Fibroblast of lung (primary cell): ENCODE measurements at regions not wholly inside any gene's neighbourhood (a gene's known extent, or its start where the extent isn't known, plus 50 kb on each side); places are given as distances from the start of the nearest gene placed in this dataset.

ENCODE experiments used
- DNase-seq, 2 donors: peaks; one replicate each; pipeline versions ENCODE4 v3.0.0 to v3.0.0-alpha.2; 2010; ENCODE audit warnings: low read depth in 2 of 2
- H2AFZ ChIP-seq: 2 replicates; pipeline ENCODE4 v1.5.1; 2012; ENCODE audit warnings: low read length, control low read depth, inconsistent platforms
- H3K27ac ChIP-seq: 2 replicates; pipeline ENCODE4 v1.5.1; 2011; ENCODE audit warnings: low read length, control low read depth; ENCODE audit not compliant: insufficient read depth
- H3K27me3 ChIP-seq: 2 replicates; pipeline ENCODE4 v1.5.1; 2011; ENCODE audit warnings: mild to moderate bottlenecking, low read length; ENCODE audit not compliant: control insufficient read depth, insufficient read depth
- H3K36me3 ChIP-seq: 2 replicates; pipeline ENCODE4 v1.5.1; 2011; ENCODE audit warnings: low read length; ENCODE audit not compliant: control insufficient read depth, insufficient read depth
- H3K4me1 ChIP-seq: 2 replicates; pipeline ENCODE4 v1.5.1; 2011; ENCODE audit warnings: low read length; ENCODE audit not compliant: control insufficient read depth, insufficient read depth; ENCODE audit errors: extremely low read depth
- H3K4me2 ChIP-seq: 2 replicates; pipeline ENCODE4 v1.5.1; 2011; ENCODE audit warnings: low read length, control low read depth; ENCODE audit not compliant: insufficient read depth; ENCODE audit errors: extremely low read depth
- H3K4me3 ChIP-seq, 4 experiments: fragments of 200-600 bp in 1 of 4; sonication (generic) in 1 of 4; replicated peaks in 1 of 4; 2 replicates each; pipeline ENCODE4 v1.5.1; 2011 to 2016; ENCODE audit warnings: low read length in 4 of 4, low read depth in 3 of 4, mild to moderate bottlenecking in 3 of 4, control low read depth in 2 of 4, inconsistent platforms in 1 of 4, mixed read lengths in 1 of 4; ENCODE audit not compliant: insufficient read depth in 1 of 4; ENCODE audit errors: control extremely low read depth in 1 of 4
- H3K79me2 ChIP-seq: 2 replicates; pipeline ENCODE4 v1.5.1; 2012; ENCODE audit warnings: mild to moderate bottlenecking, low read length, inconsistent platforms; ENCODE audit not compliant: control insufficient read depth, insufficient read depth
- H3K9ac ChIP-seq: 2 replicates; pipeline ENCODE4 v1.5.1; 2011; ENCODE audit warnings: mild to moderate bottlenecking, low read length, control low read depth; ENCODE audit not compliant: insufficient read depth
- H3K9me3 ChIP-seq: 2 replicates; pipeline ENCODE4 v1.5.1; 2012; ENCODE audit warnings: low read depth, low read length; ENCODE audit not compliant: control insufficient read depth, insufficient read depth
- H4K20me1 ChIP-seq: 2 replicates; pipeline ENCODE4 v1.5.1; 2011; ENCODE audit warnings: low read length; ENCODE audit not compliant: control insufficient read depth, insufficient read depth; ENCODE audit errors: extremely low read depth
- EZH2 ChIP-seq: IDR thresholded peaks from 2 replicates; pipeline ENCODE4 v1.5.1; 2012; ENCODE audit warnings: low read length, control low read depth, mild to moderate bottlenecking; ENCODE audit errors: missing control alignments
- TF ChIP-seq, protein P1 (sequence below), 2 donors: IDR thresholded peaks in 1 of 2; conservative IDR thresholded peaks in 1 of 2; 1 replicate in 1 of 2; 2 replicates in 1 of 2; pipeline ENCODE4 v1.5.1; 2011 to 2012; ENCODE audit warnings: low read length in 2 of 2, control low read depth in 1 of 2, inconsistent platforms in 1 of 2, low read depth in 1 of 2, mild to moderate bottlenecking in 1 of 2

DNA sequence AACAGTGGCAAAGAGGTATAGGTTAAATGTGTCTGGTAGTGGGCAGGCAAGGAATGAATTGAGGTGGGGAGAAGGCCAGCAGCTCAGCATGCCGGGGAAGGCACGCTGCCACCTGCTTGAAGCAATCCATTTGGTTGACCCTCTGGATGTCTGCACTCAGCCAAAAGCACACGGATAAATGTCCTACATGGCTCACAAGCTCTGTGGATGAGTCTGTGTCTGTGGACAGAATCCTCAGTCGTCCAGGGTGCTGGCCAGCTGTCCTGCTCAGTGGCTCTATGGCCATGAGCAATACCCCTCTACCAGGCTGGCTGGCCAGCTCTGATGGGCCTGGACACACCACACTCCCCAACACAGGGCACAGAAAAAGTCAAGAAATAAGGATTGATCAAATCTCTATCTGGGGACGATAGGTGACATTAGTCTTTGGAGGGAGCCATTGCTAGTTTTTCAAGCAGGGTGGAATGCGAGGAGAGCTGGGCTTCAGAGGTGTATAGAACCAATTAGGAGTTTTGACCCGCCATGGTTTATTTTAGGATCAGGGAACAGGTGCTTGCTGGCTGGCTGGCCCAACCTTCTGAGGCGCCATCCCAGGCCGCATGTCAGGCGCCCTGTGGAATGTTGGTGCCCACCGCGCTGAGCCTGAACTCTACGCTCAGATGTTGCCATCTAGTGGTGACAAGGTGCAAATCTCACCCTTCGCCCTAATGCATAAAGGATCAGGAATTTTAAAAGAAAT is 493.4 kb downstream of the TNS3 start:
- peak; percentile 53 to 71 for DNase-seq
- Histone ChIP-seq H3K36me3 (no peaks in the 10 kb centered on the region), H3K4me1 (peaks cover 4% of the 10 kb centered on the region), H3K9me3 (no peaks in the 10 kb centered on the region), H3K79me2 (no peaks in the 10 kb centered on the region), H3K4me3 (no peak overlapping the region), H3K9ac (no peak overlapping the region), H3K27ac (no peak overlapping the region), H3K4me2 (no peak overlapping the region), H4K20me1 (no peaks in the 10 kb centered on the region), H3K27me3 (no peaks in the 10 kb centered on the region), H2AFZ (no peak overlapping the region)
- TF ChIP-seq, protein P1, sequence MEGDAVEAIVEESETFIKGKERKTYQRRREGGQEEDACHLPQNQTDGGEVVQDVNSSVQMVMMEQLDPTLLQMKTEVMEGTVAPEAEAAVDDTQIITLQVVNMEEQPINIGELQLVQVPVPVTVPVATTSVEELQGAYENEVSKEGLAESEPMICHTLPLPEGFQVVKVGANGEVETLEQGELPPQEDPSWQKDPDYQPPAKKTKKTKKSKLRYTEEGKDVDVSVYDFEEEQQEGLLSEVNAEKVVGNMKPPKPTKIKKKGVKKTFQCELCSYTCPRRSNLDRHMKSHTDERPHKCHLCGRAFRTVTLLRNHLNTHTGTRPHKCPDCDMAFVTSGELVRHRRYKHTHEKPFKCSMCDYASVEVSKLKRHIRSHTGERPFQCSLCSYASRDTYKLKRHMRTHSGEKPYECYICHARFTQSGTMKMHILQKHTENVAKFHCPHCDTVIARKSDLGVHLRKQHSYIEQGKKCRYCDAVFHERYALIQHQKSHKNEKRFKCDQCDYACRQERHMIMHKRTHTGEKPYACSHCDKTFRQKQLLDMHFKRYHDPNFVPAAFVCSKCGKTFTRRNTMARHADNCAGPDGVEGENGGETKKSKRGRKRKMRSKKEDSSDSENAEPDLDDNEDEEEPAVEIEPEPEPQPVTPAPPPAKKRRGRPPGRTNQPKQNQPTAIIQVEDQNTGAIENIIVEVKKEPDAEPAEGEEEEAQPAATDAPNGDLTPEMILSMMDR (conservative IDR thresholded peaks at IDR 0.05 in 1 of 2, IDR thresholded peaks at IDR 0.05 in 1 of 2; ENCODE audit: low read depth in 1 of 2, low read length in 2 of 2) = peak; percentile 81 to 82
- no peak for TF ChIP-seq EZH2

DNA sequence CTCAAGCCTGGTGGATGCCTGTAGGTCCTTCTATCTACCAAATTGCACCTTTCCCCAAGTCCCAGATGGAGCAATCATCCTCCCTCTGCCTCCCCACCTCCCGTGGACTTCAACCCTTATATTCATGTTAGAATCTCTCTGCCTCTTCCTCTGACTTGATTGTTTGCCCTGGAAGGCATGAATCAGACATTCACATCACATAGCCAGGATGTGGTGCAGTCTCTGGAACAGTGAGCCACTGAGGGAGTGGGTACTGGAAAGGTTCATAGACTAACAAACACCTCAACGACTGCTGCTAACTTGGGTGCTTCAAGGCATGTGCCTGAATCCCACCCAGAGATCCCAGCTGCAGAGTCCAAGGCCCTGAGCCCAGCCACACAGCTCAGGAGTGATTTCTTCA is 494.0 kb downstream of the TNS3 start:
- Histone ChIP-seq H4K20me1 (no peaks in the 10 kb centered on the region), H3K4me2 (no peak overlapping the region), H3K9me3 (no peaks in the 10 kb centered on the region), H3K79me2 (no peaks in the 10 kb centered on the region), H2AFZ (no peak overlapping the region), H3K27me3 (no peaks in the 10 kb centered on the region), H3K4me3 (no peak overlapping the region), H3K9ac (no peak overlapping the region), H3K27ac (no peak overlapping the region), H3K36me3 (no peaks in the 10 kb centered on the region), H3K4me1 (peaks cover 4% of the 10 kb centered on the region)
- TF ChIP-seq EZH2 = no peak
- TF ChIP-seq, protein P1 (conservative IDR thresholded peaks at IDR 0.05 in 1 of 2, IDR thresholded peaks at IDR 0.05 in 1 of 2; ENCODE audit: low read depth in 1 of 2, low read length in 2 of 2) = no peak
- DNase-seq = peak in 1 of 2 donors; percentile 65

DNA sequence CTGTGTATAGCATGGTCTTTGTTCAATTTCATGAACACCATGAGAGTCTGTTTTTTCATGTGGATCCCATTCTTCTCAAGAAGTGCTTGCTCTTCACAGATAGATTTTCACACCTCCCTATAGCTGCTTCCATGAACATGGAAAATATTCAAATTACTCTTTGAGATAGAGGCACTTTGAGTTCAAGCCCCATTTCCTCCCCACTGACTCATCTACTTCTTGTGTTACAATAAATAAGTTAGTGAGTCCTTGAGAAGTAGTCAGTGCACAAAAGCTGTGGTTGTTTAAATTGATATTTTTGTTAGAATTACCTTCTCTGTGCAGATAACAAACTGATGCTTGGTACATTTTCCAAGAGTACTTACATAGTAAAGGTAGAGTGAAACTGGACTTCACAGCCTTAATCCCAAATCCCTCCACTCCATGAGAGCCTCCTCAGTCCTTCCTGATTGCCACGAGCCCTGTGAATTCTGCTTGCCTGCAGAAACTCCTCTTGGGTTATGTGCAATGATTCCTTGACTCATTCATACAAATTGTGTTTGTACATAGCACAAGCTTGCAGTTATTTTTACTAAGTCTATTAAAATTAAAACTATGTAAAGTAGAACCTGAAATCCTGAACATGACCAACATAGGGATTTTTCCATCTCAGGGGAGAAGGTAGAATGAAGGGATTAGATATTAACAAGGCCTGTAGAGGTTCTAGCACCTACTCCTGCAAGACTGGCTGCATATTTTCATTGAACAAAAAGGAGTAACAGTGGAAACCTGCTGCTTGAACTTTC is 496.2 kb downstream of the TNS3 start:
- Histone ChIP-seq H3K9ac (no peak overlapping the region), H3K27ac (no peak overlapping the region), H3K9me3 (no peaks in the 10 kb centered on the region), H3K4me2 (no peak overlapping the region), H3K27me3 (no peaks in the 10 kb centered on the region), H4K20me1 (no peaks in the 10 kb centered on the region), H3K4me1 (no peaks in the 10 kb centered on the region), H3K36me3 (no peaks in the 10 kb centered on the region), H3K79me2 (no peaks in the 10 kb centered on the region), H3K4me3 (no peak overlapping the region), H2AFZ (no peak overlapping the region)
- TF ChIP-seq EZH2 = no peak
- TF ChIP-seq, protein P1 (conservative IDR thresholded peaks at IDR 0.05 in 1 of 2, IDR thresholded peaks at IDR 0.05 in 1 of 2; ENCODE audit: low read depth in 1 of 2, low read length in 2 of 2) = no peak
- peak in 1 of 2 donors; percentile 27 for DNase-seq
